Natural killer cell (primary cell): ENCODE measurements at regions not wholly inside any gene's neighbourhood (a gene's known extent, or its start where the extent isn't known, plus 50 kb on each side); places are given as distances from the start of the nearest gene placed in this dataset.

ENCODE experiments used
- ATAC-seq, 3 donors: fragments of 150-1000 bp in 2 of 3; fragments of 200-7000 bp in 1 of 3; cut with Tn5 transposase; 1 replicate in 1 of 3; 2 replicates in 2 of 3; pipeline ENCODE4 v1.10.0; 2021; ENCODE audit warnings: mild to moderate bottlenecking in 2 of 3, moderate library complexity in 2 of 3
- DNase-seq, 2 donors: peaks; one replicate each; pipeline versions ENCODE4 v3.0.0 to v3.0.0-alpha.2; 2013 to 2021; ENCODE audit warnings: mixed read lengths in 1 of 2
- H3K27ac ChIP-seq: one replicate; pipeline ENCODE4 v1.5.1; 2013; ENCODE audit warnings: mild to moderate bottlenecking, low read length
- H3K27me3 ChIP-seq: one replicate; pipeline ENCODE4 v1.6.1; 2013; ENCODE audit warnings: low read length; ENCODE audit not compliant: control insufficient read depth, insufficient read depth
- H3K36me3 ChIP-seq: one replicate; pipeline ENCODE4 v1.6.1; 2013; ENCODE audit warnings: low read length; ENCODE audit not compliant: control insufficient read depth, insufficient read depth
- H3K4me1 ChIP-seq: one replicate; pipeline ENCODE4 v1.6.1; 2013; ENCODE audit warnings: low read length; ENCODE audit not compliant: control insufficient read depth, insufficient read depth
- H3K4me3 ChIP-seq: one replicate; pipeline ENCODE4 v1.5.1; 2013; ENCODE audit warnings: low read length
- H3K9me3 ChIP-seq: one replicate; pipeline ENCODE4 v1.6.1; 2013; ENCODE audit warnings: low read length; ENCODE audit not compliant: control insufficient read depth, insufficient read depth
- H3K27ac Mint-ChIP-seq, 2 donors: one replicate each; pipeline ENCODE4 v1.8.0; 2022; ENCODE audit warnings: mild to moderate bottlenecking in 2 of 2, mixed read lengths in 2 of 2, moderate library complexity in 1 of 2
- H3K27me3 Mint-ChIP-seq, 2 donors: one replicate each; pipeline ENCODE4 v1.8.0; 2022; ENCODE audit warnings: low read depth in 2 of 2, mixed read lengths in 2 of 2
- H3K36me3 Mint-ChIP-seq: one replicate; pipeline ENCODE4 v1.8.0; 2022; ENCODE audit warnings: mixed read lengths
- H3K4me1 Mint-ChIP-seq, 2 donors: one replicate each; pipeline ENCODE4 v1.8.0; 2022; ENCODE audit warnings: mixed read lengths in 2 of 2
- H3K4me3 Mint-ChIP-seq: one replicate; pipeline ENCODE4 v1.8.0; 2022; ENCODE audit warnings: mild to moderate bottlenecking, moderate library complexity, mixed read lengths
- H3K9me3 Mint-ChIP-seq, 2 donors: one replicate each; pipeline ENCODE4 v1.8.0; 2022; ENCODE audit warnings: mixed read lengths in 2 of 2
- WGBS: methylation state at CpG from one replicate; pipeline ENCODE4 v1.1.7; 2013; ENCODE audit warnings: missing lambda C conversion rate; ENCODE audit not compliant: insufficient coverage; 5-methylcytosine and 5-hydroxymethylcytosine counted together
- intact Hi-C: fragments of 100-400 bp; cut with micrococcal nuclease; formaldehyde crosslinking; loops from one replicate; pipeline ENCODE4 v1.14.2; 2022
- TF ChIP-seq, protein P1 (sequence below): fragments of 200-600 bp; IDR thresholded peaks from one replicate; pipeline ENCODE4 v1.8.0; 2022; ENCODE audit warnings: antibody characterized with exemption

DNA sequence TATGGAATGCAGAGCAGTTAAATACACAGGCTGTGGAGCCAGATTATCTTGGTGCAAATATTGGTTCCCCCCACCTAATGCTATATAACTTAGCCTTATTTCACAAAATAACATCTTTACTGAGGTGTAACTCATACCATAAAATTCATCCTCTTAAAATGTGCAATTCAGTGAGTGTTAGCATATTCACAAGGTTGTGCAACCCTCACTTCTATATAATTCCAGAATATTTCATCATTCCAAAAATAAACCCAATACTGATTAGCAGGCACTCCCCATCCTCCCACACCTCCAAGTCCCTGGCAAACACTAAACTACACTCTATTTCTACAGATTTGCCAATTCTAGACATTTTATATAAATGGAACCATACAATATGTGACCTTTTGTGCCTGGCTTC, 116.3 kb upstream of the CNTN1 start:
- Histone ChIP-seq H3K9me3 (peaks cover 3% of the 10 kb centered on the region), H3K36me3 (no peaks in the 10 kb centered on the region), H3K27ac (no peak overlapping the region), H3K4me3 (no peak overlapping the region), H3K27me3 (no peaks in the 10 kb centered on the region), H3K4me1 (no peaks in the 10 kb centered on the region)
- intact Hi-C loops = no loop called here
- no peaks in the 10 kb centered on the region for H3K36me3 Mint-ChIP-seq
- ATAC-seq (no peak), DNase-seq (no peak)
- H3K27ac Mint-ChIP-seq = no peak overlapping the region
- H3K4me3 Mint-ChIP-seq = no peak overlapping the region
- H3K27me3 Mint-ChIP-seq = no peaks in the 10 kb centered on the region
- no peaks in the 10 kb centered on the region for H3K4me1 Mint-ChIP-seq
- peaks cover 10 to 14% of the 10 kb centered on the region in 2 donors for H3K9me3 Mint-ChIP-seq
- TF ChIP-seq, protein P1, sequence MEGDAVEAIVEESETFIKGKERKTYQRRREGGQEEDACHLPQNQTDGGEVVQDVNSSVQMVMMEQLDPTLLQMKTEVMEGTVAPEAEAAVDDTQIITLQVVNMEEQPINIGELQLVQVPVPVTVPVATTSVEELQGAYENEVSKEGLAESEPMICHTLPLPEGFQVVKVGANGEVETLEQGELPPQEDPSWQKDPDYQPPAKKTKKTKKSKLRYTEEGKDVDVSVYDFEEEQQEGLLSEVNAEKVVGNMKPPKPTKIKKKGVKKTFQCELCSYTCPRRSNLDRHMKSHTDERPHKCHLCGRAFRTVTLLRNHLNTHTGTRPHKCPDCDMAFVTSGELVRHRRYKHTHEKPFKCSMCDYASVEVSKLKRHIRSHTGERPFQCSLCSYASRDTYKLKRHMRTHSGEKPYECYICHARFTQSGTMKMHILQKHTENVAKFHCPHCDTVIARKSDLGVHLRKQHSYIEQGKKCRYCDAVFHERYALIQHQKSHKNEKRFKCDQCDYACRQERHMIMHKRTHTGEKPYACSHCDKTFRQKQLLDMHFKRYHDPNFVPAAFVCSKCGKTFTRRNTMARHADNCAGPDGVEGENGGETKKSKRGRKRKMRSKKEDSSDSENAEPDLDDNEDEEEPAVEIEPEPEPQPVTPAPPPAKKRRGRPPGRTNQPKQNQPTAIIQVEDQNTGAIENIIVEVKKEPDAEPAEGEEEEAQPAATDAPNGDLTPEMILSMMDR = no peak

DNA sequence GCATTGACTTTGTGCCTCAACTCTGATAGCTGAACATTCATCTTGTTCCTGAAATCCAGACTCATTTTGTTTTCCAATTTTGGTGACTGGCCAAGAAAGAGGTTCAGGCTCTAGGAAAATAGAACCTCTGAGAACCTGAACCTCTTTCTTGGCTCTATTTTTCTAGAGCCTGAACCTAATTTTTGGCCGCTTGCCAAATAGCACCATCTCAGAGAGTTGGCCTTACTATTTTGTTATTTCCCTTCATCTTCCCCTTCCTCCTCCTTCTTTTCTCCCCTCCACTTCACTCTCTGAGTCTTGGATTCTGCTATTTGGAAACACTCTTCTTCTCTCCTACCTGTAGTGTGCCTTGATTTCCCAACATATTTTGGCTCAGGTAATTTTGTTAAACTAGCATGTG, 114.4 kb upstream of the CNTN1 start:
- no peak overlapping the region for H3K27ac ChIP-seq
- H3K36me3 Mint-ChIP-seq = no peaks in the 10 kb centered on the region
- H3K4me1 ChIP-seq = no peaks in the 10 kb centered on the region
- no peak for DNase-seq
- H3K27ac Mint-ChIP-seq = no peak overlapping the region
- peaks cover 13% of the 10 kb centered on the region for H3K9me3 ChIP-seq
- H3K36me3 ChIP-seq = no peaks in the 10 kb centered on the region
- H3K27me3 ChIP-seq = no peaks in the 10 kb centered on the region
- H3K4me3 Mint-ChIP-seq = no peak overlapping the region
- intact Hi-C loops = no loop called here
- H3K27me3 Mint-ChIP-seq = no peaks in the 10 kb centered on the region
- peaks cover 6 to 13% of the 10 kb centered on the region in 2 donors for H3K9me3 Mint-ChIP-seq
- ATAC-seq = no peak
- H3K4me1 Mint-ChIP-seq = no peaks in the 10 kb centered on the region
- WGBS = 100% methylated on average over 1 of the region's 1 CpG
- H3K4me3 ChIP-seq = no peak overlapping the region
- TF ChIP-seq, protein P1 = no peak

DNA sequence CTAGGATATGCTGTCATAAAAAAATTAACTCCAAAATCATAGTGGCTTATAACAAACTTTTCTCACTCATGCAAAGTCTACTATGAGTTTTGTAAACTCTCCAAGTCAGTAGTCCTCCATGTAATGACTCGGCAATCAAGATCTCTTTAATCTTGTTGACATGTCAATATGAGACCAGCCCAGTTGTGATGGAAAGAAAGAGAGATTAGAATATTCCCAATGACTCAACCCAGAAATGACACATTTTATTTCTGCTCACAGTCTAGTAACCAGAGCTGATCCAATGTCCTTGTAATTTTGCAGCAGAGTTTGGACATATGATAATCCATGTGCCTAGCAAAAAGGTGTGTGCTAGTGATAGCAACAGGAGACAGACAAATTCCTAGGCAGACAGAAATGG, 112.6 kb upstream of the CNTN1 start:
- no peaks in the 10 kb centered on the region for H3K4me1 ChIP-seq
- TF ChIP-seq, protein P1 = no peak
- no peak overlapping the region for H3K4me3 ChIP-seq
- no peak overlapping the region for H3K27ac Mint-ChIP-seq
- no peaks in the 10 kb centered on the region for H3K27me3 Mint-ChIP-seq
- intact Hi-C loops = no loop called here
- H3K4me1 Mint-ChIP-seq = no peaks in the 10 kb centered on the region
- no peaks in the 10 kb centered on the region for H3K36me3 ChIP-seq
- ATAC-seq (no peak), DNase-seq (no peak)
- H3K27ac ChIP-seq = no peak overlapping the region
- H3K9me3 ChIP-seq = peaks cover 13% of the 10 kb centered on the region
- no peaks in the 10 kb centered on the region for H3K27me3 ChIP-seq
- H3K4me3 Mint-ChIP-seq = no peak overlapping the region
- H3K36me3 Mint-ChIP-seq = no peaks in the 10 kb centered on the region
- peaks cover 4 to 11% of the 10 kb centered on the region in 2 donors for H3K9me3 Mint-ChIP-seq
- WGBS = 100% methylated on average over 1 of the region's 1 CpG

DNA sequence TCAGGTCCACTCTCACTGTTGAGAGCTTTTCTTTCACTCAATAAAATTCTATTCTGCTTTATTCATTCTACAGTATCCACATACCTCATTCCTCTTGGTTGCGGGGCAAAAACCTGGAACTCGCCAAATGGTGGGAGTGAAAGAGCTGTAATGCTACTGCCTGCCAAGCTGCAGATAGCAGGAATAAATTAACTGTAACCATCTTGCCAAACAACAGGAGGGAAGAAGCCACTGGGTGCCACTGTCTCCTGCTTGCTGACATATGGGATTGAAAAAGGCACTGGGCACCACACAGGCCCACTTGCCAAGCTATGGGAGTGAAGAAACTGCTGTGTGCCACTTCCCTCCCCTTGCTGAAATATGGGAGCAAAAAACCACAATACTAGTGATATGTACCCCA, 111.9 kb upstream of the CNTN1 start:
- Histone ChIP-seq H3K36me3 (no peaks in the 10 kb centered on the region), H3K4me3 (no peak overlapping the region), H3K4me1 (no peaks in the 10 kb centered on the region), H3K27me3 (no peaks in the 10 kb centered on the region), H3K27ac (no peak overlapping the region), H3K9me3 (peaks cover 13% of the 10 kb centered on the region)
- DNase-seq (no peak), ATAC-seq (no peak)
- H3K27me3 Mint-ChIP-seq = no peaks in the 10 kb centered on the region
- H3K9me3 Mint-ChIP-seq = peaks cover 4 to 7% of the 10 kb centered on the region in 2 donors
- H3K4me3 Mint-ChIP-seq = no peak overlapping the region
- TF ChIP-seq, protein P1 = no peak
- no peaks in the 10 kb centered on the region for H3K4me1 Mint-ChIP-seq
- no peaks in the 10 kb centered on the region for H3K36me3 Mint-ChIP-seq
- H3K27ac Mint-ChIP-seq = no peak overlapping the region
- 88% methylated on average over 1 of the region's 2 CpGs for WGBS
- intact Hi-C loops = no loop called here
